Fibroblast of the conjunctiva (primary cell): ENCODE measurements at regions not wholly inside any gene's neighbourhood (a gene's known extent, or its start where the extent isn't known, plus 50 kb on each side); places are given as distances from the start of the nearest gene placed in this dataset.

Experiments used
- DNase-seq: peaks from one replicate; pipeline ENCODE4 v3.0.0-alpha.2; 2010; ENCODE audit warnings: low read depth

GRCh38 chr5:15261269-15261995, 238.5 kb upstream of the FBXL7 start:
- DNase-seq = no peak

DNA sequence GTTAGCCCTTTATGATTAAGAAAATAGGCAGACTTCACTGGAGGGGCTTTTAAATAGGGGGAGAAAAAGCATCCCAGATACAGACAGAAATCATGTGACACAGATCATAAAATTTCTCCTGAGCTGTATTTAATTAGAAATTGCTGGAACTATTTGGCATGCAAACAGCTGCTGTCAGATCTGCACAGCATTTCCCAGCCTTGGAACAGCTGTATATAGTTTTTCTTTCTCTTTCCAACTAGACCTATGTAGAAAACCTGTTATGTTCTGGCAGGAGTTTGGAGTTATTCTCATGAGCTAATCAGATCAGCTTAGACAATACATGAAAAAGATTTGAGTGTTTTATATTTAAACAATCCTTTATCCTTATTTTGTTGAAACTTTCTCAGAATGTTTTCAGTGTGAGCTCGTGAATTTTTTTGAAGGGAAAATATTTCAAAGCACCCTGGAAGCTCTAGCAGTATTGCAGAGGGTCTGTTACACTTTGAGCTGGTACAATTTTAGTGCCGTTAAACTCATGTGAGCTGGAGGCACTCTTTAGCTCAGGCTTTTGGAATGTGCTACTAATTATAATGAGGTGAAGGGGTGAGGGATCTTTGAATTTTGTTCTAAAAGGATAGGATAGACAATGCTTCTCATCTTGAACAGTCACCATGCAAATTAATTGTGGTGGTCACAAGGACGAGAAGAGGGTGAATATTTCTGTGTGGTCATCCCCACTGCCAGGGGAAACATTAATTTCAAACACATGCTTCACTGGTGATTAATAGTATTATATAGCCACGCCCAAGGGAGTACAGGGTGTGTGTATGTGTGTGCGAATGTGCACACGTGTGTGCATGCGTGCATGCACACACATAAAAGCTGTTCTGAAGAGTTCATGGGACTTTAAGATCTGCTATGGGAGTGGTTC, 239.4 kb upstream of the FBXL7 start:
- DNase-seq = no peak

GRCh38 chr5:15256485-15256884, 243.5 kb upstream of the FBXL7 start:
- no peak for DNase-seq

- DNase-seq = no peak
Measured at GRCh38 chr5:15255576-15255975, 244.4 kb upstream of the FBXL7 start.

DNA sequence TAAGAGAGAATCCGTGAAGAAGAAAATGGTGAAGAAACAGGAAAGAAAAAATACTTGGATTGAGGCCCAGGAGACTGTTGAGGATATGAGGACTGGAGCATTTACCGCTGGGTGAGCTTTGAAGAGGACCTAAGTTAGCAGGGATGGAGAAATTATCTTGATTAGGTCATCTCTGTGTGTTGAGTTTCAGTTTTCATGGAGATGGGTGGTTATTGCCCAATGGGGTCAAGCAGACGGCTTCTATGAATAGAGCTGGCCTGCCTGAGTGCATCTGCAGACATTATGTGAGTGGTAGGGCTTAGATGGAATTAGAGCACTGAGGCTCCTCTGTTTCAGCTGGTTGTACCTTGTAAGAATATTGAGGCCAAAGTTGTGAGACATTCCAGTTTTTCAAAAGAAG, 245.4 kb upstream of the FBXL7 start:
- no peak for DNase-seq

- no peak for DNase-seq
Measured at GRCh38 chr5:15252331-15252730, 247.6 kb upstream of the FBXL7 start.

GRCh38 chr5:15249152-15249551, 250.8 kb upstream of the FBXL7 start:
- no peak for DNase-seq

- no peak for DNase-seq
Measured at GRCh38 chr5:15248731-15249130, 251.2 kb upstream of the FBXL7 start.

- DNase-seq = no peak
Measured at GRCh38 chr5:15245913-15246312, 254.1 kb upstream of the FBXL7 start.

DNA sequence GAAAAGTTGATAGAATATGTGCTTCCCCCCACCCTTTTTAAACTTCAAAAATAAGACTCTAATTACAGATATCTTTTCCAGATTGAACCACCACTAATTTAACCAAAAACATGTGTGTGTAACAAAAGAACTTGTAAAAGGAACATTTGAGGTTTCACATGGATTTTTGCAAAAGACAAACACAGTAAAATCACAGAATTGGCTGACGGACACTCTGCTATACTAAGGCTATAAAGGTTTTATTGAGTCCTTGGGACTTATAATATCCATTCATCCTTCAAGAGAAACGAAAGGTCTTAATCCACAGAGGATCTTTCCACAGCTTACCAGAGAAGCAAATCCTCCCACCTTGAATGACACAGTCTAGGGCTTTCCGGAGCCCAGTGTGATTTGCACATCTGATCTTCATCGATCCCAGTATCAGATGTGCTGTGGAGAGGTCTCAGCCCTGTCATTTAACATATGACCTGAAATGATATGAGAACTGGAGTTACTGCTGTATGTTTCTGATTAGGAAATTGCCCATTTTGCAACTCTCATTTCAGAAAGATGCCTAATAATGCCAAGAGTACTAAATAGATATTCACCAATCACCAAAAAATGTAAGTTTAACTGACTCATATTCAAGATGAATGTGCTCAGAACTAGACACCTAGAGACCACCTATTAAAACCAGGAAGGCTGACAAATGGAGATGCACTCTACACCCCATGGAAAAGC, 256.5 kb upstream of the FBXL7 start:
- DNase-seq = no peak

GRCh38 chr5:15241216-15241821, 258.7 kb upstream of the FBXL7 start:
- DNase-seq = no peak

- no peak for DNase-seq
Measured at GRCh38 chr5:15238006-15238405, 262.0 kb upstream of the FBXL7 start.

GRCh38 chr5:15236911-15237508, 263.0 kb upstream of the FBXL7 start:
- no peak for DNase-seq

GRCh38 chr5:15234911-15235310, 265.1 kb upstream of the FBXL7 start:
- DNase-seq = no peak

DNA sequence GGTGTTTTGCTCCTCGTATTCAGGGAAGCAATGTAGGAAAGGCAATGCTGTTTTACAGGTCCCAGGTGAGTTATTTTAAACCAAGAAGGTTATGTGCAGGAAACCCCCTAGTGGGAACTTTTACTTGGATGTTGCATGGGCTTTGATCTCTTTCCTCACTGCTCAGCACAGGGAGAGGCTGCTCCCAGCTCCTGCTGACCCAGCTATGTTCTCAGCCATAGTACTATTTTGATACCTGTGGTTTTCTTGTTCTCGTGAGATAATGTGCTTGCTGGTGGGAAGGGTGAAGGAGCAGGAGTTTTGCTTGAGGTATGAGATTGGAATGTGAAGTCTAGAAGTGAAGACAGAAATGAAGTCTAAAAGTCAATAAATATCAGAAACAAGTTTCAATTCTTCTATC, 265.6 kb upstream of the FBXL7 start:
- DNase-seq = no peak

GRCh38 chr5:15233566-15233965, 266.4 kb upstream of the FBXL7 start:
- no peak for DNase-seq

- no peak for DNase-seq
Measured at GRCh38 chr5:15222156-15222555, 277.8 kb upstream of the FBXL7 start.

GRCh38 chr5:15220642-15221173, 279.3 kb upstream of the FBXL7 start:
- no peak for DNase-seq

- no peak for DNase-seq
Measured at GRCh38 chr5:15215056-15215455, 284.9 kb upstream of the FBXL7 start.

GRCh38 chr5:15214010-15214409, 286.0 kb upstream of the FBXL7 start:
- no peak for DNase-seq

- no peak for DNase-seq
Measured at GRCh38 chr5:15209053-15209762, 290.8 kb upstream of the FBXL7 start.
